SHP77 (cell line): ENCODE measurements at regions not wholly inside any gene's neighbourhood (a gene's known extent, or its start where the extent isn't known, plus 50 kb on each side); places are given as distances from the start of the nearest gene placed in this dataset.

Source experiments
- DNase-seq, 2 experiments: peaks; one replicate each; lab custom pipeline; 2025; lab: John Stamatoyannopoulos, UW

- DNase-seq, result no peak
Observed at GRCh38 chr11:37072538-37073055, 474.6 kb upstream of the RAG2 start.

DNA sequence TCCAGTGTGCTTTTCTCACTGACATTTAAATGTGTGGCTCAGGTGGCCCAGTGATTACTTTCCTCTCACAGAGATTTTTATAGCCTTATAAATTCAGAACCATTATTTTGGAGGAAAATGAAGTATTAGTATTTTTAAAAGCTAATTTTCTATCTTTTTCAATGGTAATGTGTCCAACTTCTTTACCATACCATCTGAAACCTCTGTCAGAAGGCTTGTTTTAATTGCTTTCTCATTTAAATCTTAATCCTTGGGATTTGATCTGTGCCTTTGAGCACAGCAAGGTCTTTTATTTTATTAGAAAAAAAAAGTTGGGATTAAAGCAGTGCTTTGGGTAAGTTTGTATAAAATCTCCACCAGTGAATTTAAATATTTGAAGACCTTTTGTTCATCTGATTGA is 452.3 kb upstream of the RAG2 start:
- no peak for DNase-seq

DNA sequence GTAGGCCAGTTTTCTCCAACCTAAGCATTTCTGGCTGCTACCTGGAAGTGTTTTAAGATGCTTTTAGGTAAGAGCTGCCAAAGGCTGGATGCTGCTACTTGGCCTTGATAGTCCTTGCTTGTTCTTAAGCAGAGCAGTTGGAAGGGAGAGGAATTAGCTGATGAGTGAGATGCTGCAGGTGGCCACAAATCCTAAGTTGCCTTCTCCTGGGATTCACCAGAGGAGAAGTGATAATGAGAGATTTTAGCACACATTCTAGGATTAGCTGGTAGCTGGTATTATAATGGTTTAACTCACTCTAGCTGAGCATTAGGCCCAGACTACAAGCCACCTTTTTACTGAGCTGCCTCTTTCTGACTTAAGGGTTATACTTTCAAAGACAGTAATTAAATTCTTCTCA is 442.9 kb upstream of the RAG2 start:
- no peak for DNase-seq

- DNase-seq, result no peak
Observed at GRCh38 chr11:37038911-37039310, 440.9 kb upstream of the RAG2 start.

DNA sequence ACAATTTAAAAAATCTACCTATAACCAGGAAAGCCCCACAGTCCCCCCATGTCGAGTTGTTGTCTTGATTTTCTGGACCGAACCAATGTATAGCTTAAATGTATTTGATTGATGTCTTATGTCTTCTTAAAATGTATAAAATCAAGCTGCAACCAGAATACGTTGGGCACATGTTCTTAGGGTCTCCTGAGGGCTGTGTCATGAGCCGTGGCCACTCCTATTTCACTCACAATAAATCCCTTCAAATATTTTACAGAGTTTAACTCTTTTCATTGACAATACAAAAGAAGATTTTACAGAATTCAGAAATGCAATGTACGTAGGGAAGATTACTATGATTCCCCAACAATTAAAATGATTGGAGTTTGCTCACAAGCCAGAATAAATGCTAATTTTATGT is 428.7 kb upstream of the RAG2 start:
- DNase-seq, result no peak

GRCh38 chr11:37026326-37026725 is 428.3 kb upstream of the RAG2 start:
- DNase-seq, result no peak

- no peak for DNase-seq
Observed at GRCh38 chr11:37006563-37006962, 408.5 kb upstream of the RAG2 start.

GRCh38 chr11:37002831-37003230 is 404.8 kb upstream of the RAG2 start:
- no peak for DNase-seq

GRCh38 chr11:36997656-36998055 is 399.6 kb upstream of the RAG2 start:
- no peak for DNase-seq

GRCh38 chr11:36996795-36997194 is 398.8 kb upstream of the RAG2 start:
- DNase-seq, result no peak

- no peak for DNase-seq
Observed at GRCh38 chr11:36994208-36994607, 396.2 kb upstream of the RAG2 start.

DNA sequence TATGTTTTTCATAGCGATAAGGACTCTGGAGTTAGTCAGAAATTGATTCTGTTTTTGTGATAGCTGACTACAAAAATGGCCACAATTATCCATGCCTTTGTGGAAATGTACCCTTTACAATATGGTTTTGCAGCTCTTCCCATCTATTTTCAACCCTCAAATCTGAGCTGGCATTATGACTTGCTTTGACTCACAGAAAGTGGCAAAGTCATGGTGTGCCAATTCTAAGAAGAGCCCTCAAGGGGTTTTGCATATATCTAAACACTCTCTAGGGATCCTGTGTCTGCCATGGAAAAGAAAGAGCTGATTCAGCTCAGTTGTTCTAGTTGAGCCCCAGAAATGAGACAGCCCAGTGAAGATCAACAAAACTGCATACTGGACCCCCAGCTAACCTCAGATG is 390.5 kb upstream of the RAG2 start:
- DNase-seq, result no peak

GRCh38 chr11:36985562-36985961 is 387.5 kb upstream of the RAG2 start:
- no peak for DNase-seq

GRCh38 chr11:36976741-36977140 is 378.7 kb upstream of the RAG2 start:
- no peak for DNase-seq

- DNase-seq, result no peak
Observed at GRCh38 chr11:36974771-36975170, 376.7 kb upstream of the RAG2 start.

DNA sequence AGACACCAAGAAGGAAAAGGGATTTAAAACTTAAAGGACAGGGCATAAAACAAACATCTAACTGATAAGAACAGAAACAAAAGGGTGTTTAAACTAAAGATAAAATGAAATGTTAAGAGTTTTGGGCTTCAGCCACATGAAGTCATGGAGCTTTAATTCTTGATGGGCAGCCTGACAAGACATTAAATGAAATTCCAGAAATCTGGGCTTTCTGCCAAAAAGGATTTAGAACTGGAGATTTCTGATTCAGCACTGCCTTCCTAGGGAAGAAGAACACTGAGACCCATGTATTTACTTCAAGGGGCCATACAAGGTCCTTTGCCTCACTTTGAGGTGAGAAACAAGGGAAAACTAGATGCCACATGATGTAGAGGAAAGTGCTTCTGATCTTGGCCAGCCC is 355.9 kb upstream of the RAG2 start:
- DNase-seq, result no peak

- DNase-seq, result no peak
Observed at GRCh38 chr11:36948460-36949127, 350.6 kb upstream of the RAG2 start.

- peak in 1 of 2 experiments; percentile 7 for DNase-seq
Observed at GRCh38 chr11:36945384-36945783, 347.3 kb upstream of the RAG2 start.

DNA sequence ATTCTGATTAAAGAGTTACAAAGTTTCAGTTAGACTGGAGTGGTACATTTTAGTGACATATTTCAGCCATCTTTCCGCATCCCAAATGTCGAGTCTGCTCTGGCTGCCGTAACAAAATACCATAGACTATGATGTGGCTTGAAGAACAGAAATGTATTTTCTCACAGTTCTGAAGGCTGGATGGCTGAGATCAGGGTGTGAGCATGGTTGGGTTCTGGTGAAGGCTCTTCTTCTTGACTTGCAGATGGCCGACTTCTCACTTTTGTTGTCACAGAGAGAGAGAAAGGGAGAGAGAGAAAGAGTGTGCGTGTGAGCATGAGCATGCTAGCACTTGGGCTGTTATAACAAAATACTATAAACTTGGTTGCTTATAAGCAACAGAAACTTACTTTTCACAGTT is 335.4 kb upstream of the RAG2 start:
- no peak for DNase-seq

DNA sequence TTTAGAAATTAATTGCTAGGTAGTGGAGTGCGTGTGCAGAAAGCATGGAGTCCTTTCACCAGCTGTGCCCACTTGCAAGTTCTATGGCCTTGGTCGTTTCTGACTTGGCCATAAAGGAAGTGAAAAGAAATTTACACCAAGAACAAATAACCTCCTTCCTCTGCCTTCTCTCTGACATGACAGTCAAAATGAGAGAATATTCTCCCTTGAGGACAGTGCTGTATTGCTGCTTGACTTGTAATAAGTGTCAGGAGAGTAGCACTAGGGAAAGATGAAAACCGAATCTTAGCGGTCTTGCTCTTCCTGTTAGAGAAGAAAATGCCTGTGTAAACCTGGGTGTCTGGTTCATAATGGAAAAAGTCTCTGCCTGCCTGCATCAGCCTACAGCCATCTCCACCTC is 333.1 kb upstream of the RAG2 start:
- no peak for DNase-seq

- DNase-seq, result no peak
Observed at GRCh38 chr11:36930256-36930655, 332.2 kb upstream of the RAG2 start.

DNA sequence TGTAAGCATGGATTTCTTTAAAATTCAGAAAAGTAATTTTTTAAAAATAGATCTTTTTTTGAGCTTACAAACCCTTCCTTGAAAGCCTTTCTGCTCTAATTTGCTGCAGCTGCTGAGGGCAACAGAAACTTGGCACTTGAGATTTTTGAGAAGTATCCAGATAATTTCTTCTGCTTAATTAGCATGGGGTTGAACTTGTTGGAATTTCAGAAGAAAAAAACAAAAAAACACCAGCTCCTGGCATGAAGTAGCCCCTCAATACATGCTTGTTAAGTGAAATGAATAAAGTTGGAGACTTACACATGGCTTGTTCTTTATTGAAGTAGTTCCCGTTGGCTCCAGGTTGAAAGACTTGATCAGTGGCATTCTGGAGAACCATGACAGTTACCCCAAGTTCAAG is 331.4 kb upstream of the RAG2 start:
- DNase-seq, result no peak

GRCh38 chr11:36928621-36929020 is 330.6 kb upstream of the RAG2 start:
- no peak for DNase-seq

GRCh38 chr11:36899800-36900199 is 301.8 kb upstream of the RAG2 start:
- DNase-seq, result no peak
